Hepatic stellate cell (primary cell): ENCODE measurements at regions not wholly inside any gene's neighbourhood (a gene's known extent, or its start where the extent isn't known, plus 50 kb on each side); places are given as distances from the start of the nearest gene placed in this dataset.

Experiments
- DNase-seq: peaks from one replicate; pipeline ENCODE4 v3.0.0; 2011; ENCODE audit warnings: low spot score

DNA sequence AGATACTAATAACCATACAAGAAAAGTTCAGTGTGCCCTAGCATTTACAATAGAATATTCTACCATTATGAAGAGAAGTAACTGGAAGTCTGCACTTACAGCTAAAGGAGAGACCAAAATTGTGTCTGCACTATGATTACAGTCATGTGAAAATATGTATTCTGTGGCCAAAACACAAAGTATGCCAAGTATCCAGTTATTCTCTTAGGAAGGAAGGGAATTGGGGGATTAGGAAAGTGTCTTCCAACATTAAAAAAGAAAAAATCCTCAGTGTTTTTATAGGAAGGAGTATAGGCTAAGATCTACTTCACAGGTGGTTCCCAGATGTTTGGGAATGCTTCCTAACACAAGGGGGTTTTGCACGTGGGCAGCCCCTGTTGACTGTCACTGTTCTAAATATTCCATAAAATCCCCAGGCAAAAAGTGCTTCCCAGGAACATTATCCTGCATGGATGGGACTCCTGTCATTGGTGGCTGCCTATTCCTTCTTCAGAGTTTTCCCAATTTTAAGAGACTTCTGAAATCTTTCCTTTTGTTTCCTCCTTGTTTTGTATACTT lies 180.2 kb upstream of the KLHL29 start:
- no peak for DNase-seq

DNA sequence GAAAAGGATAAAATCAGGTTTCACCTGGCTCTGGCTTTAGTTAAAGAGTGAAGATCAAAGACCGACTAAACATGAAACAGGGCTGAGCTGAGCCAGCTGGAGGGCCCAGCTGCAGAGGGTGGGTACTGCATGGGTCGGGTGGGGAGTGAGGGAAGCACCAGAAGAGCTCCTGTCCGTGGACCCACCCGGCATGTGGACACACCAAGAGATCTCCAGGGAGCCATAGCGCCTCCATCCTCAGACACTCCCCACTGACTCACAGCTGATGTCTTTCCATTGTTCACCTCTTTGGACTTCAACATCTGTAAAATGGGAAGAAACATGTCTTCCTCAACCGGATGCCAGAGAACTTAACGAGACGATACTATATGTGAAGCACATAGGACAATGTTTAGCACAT lies 178.3 kb upstream of the KLHL29 start:
- DNase-seq: no peak

DNA sequence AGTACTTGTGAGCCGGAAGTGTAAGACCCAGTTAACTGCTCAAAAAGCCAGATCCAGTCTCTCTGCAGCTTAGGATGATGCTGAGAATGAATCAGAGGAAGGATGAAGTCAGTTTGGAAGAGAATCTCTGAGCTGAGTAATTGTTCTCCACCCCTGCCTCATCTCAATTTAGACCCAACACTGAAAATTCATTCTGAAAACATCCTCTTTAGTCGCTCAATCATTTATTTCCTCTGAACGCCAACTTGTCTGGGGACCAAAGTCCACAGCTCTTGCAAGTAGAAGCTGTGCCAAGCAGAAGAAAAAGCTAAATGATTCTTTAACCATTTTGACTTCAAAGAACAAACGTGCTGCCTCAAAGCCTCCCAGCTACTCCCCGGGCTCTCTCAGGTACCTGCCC lies 177.1 kb upstream of the KLHL29 start:
- no peak for DNase-seq

DNA sequence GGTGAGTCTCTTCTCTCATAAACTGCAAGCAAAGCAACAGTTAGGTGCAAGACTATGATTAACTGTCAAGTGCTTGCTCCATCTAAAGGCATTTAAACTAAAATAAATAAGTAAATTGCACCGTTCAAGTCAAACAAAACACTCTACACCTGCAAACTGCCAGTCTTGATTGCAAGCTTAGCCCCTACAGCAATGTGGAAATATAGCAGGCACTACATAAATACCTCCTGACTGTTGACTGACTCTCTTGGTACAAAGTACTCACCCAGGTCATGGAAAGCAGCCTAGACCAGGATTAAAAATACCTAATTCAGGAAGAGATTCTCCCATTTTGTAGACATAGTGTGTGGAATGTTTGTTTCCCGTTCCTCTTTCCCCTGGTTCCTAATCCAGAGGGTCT lies 176.6 kb upstream of the KLHL29 start:
- DNase-seq: no peak

DNA sequence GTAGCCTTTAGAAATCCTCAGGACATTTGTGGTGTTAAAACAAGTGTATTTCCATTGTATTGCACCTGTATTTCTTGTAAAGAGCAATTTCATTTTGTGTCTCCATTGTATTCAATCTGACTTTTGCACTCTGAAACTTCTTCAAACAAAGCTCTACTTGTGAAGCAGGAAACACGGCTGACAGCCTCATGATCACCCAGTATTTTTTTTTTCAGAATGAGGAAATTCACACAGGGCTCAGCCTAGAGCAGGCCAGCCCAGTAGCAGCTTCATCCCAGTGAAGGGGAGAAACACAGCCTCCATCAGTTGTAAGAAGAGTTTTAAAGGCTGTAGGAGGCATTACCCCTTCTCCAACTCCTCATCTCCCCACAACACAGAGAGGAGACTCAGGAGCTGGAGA lies 175.9 kb upstream of the KLHL29 start:
- no peak for DNase-seq

DNA sequence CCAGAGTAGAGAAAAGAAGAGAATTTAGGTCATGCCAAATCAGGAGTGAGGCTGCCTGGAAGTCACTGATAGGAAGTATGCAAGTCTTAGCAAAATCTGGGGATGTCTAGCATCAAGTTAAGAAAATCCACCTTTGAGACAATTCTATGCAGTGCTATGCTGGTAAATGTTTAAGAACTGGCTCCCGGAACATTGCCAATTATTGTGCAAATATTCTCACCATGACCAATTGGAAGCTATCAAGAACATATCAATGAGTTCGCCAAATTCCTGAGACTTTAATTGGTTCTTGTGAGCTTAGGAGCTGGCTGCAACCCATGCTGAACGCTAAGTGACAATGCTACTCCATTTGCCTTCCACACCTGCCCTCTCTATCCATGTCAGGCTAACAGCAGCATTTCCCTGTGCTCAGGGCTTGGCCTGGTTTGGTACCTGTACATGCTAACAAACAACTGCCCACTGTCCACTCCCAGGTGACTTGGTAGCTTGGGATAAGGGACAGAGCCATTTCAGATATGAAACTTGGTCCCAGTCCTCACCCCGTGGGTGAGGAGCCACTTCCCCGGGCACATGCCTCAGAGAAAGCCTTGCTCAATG lies 172.9 kb upstream of the KLHL29 start:
- DNase-seq: no peak

DNA sequence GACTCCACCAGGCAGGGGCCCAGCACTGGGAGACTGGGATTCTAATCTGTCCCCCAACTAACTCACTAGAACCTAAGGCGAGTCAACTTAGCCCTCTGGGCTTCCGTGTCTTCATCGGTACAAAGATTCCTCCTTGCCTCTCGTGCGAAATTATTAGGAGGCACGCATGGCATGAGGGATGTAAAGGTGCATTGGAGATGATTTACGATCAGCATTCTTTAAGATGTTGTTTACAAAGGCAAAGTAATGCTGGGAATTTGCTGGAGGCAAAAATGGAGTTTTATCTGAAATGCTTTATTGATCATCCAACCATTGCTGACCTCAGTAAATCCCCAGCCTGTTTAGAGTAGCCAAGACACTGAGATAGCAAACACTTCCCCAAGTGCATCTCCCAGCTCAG lies 171.8 kb upstream of the KLHL29 start:
- DNase-seq: no peak

DNA sequence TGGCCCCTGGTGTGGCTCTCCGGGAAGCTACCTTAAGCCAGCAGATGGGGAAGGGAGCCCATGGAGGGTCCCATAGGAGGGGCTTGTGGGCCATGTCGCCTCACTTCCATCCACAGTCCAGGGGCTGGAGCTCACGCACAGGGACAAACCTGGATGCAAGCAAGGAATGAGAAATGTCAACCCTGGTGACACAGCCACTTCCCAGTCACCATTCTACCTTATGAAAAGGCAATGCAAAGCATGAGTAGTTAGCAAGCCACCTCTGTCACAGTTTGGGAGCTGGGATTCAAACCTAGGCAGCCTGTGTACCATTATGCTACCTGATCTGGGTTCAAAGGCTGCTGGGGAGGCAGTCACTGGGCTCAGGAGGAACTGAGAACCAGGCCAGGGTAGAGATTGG lies 170.0 kb upstream of the KLHL29 start:
- no peak for DNase-seq

DNA sequence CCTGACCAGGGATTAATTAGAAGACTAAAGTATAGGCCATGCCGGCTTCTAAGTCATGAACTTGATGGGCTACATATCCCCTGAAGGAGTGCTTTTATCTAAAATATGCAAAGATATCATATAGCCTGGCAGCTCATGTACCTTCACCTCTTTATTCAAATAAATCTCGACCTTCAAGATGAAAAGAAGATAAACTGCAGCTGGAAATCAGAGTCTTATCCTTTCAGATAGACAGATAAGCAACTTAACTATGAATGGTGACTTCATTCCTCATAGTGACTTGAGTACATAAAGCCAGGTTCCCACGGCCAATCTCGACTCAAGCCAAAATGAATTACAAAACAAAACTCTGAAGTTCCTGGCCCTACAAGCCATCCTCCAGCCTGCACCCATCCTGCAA lies 165.3 kb upstream of the KLHL29 start:
- no peak for DNase-seq

DNA sequence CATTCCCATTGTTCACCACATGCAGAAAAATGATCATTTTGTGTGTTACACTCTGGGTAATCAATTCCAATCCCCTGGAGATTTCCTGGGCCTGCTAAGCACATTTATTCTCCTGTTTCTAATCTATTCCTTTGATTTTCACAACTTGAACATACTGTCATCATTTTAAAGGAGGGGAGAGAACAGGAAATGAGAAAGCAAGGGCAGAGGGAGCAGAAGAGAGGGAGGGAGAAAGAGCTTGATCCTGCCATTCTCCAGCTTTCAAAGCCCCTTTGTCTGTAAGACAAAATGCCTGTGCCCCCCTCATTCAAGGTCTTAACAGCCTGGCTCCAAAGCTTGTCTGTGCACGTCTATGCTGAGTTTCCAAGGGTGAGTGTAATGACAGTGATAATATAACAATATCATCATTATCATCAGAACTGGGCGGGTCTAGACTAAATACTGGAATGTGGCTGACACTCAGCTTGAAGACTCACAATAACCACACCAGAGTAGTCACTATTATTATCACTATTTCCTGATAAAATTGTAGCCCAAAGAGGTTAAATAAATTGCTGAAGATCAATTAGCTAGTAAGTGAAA lies 164.4 kb upstream of the KLHL29 start:
- DNase-seq: no peak

DNA sequence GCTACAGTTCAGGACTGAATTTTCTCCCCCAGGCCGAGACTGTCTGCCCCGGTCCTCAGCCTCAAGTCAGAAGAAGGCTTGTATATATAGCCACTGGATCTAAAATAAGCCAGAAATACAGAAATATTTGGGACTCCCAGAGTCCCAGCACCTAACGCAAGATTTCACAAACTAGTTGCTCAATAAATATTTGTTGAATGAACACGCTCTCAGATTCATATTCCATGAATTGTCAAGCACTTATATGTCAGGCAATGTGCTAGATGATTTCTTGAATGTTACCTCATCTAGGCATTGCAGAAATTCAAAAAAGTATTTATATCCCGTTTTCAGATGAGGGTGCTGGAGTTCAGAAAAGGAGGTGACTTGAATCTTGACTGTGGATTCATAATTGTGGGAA lies 163.7 kb upstream of the KLHL29 start:
- no peak for DNase-seq

DNA sequence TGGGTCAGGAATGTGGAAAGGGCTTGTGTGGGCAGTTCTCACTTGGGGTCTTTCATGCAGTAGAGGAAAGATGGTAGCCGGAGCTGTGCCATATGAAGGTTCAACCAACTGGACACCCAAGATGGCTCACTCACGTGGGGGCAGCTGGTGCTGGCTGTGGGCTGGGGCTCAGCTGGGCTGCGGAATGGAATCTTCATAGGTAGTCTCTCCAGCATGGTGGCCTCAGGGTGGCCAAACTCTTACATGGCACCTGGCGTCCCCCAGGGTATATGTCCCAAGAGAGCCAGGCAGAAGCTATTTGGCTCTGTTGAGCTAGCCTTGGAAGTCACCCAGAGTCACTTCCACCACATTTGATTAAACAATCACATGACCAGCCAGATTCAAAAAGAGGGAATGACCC lies 163.1 kb upstream of the KLHL29 start:
- no peak for DNase-seq

DNA sequence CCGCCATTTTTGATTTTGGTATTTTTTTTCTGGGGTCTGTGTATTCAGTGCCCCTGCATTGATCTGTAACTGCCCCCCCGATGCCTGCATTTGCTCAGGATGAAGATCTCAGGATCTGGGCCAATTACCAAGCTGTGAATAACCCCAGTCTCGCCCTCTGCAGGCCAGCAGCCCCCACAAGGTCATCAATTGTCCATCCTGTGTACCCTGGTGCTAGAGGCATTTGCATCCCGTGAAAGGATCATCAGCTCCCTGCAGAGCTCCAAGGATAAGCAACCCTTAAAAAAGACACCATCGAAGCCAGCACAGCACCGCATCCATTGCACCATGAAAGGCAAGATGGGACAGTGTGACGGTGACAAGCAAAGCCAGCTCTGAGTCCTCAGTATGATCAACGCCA lies 154.1 kb upstream of the KLHL29 start:
- DNase-seq: no peak

DNA sequence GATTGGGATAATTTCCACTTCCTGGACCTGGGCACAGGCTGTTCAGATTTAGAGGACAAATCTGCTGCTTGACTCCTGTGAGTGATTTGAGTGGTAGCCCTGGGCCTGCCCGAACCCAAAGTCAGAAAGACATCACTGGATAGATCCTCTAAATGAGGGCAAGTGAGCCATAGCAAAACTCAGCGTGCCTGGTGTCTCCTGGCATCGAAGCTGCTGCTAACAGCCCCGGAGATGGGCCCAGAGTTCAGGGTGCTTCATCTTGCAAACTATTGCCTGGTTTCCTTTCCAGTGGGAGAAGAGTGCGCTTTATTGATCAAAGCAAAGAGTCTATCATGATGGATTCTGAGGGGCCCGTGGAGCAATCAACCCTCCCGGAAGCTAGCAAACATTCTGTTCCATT lies 153.1 kb upstream of the KLHL29 start:
- DNase-seq: no peak

DNA sequence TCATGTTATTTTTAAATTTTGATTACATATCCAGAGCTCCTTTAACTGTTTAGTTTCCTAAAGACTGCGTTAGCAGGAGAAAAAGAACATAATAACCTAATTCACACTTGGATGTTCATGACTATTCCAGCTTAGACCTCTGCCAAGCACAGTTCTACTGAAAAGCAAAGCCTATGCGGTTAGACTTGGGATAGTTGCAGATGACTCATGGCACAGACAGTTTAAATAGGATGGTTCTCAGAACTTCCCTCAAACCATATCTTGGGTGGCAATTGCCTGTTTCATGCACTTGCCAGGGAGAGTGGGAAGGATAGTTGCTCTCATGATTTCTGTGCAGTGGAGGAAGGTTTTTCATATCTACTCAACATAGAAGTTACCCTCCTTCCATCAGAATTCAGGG lies 149.7 kb upstream of the KLHL29 start:
- DNase-seq: peak; percentile 12

DNA sequence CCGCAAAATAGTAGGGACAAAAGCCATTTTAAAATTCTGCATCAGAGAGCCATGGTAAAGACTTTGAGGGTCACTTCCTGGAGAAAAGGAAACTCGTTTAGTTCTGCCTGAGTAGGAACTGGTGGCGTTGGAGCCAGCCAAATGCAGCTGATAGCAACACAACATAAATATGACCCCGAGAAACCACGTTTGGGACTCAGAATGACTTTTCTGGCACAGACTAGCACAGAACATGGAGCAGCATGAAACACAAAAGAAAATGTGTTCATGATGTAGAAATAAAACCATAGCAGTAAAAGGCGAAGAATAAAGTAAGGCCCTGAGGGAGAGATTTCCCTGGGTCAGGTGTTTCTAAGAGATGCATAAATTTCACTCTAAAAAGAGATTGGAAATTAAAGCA lies 149.2 kb upstream of the KLHL29 start:
- no peak for DNase-seq

DNA sequence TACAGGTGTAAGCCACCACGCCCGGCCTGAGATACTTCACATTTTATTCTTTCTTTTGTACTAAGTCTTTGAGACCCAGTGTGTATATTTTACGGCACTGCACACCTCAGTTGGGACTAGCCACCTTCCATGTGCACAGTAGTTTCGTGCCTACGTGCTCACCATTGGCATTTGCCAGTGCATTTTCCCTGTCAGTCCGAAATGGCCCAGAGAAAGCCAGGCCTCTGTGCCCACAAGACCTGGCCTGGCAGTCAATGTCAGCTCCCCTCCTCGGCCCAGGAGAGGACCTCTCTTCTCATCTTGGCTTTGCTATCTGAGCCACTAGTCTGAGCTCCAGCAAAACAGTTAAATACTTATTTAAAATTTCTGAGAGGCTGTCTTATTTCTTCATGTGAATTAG lies 147.8 kb upstream of the KLHL29 start:
- DNase-seq: no peak

DNA sequence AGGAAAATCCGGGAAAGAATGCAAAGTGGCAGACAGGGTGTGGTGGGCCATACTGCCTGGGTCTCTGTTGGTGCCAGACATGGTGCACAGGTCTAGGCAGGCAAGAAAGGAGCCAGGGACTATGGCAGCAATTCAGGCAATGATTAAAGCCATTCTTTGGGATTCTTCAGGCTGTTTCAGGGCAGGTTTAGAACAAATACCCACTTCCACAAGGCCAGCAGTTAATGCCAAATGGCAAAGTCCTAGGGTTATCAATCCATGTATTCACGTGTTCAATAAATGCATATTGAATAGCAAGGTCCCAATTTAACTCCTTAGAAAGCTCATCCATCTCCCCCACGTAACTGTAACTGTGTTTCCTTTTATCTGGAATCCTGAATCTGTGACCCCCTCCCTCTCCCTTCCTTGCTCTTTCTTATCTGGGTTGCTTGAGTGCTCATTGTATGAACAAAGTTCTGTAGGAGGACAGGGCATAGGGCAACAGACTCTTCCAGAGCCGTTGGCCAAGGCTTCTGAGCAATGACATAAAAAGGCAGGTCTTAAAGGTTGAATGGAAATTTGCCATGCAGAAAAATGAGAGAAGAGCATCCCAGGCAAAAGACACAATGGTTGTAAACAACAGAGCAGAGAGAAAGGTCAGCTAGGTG lies 146.8 kb upstream of the KLHL29 start:
- DNase-seq: no peak

DNA sequence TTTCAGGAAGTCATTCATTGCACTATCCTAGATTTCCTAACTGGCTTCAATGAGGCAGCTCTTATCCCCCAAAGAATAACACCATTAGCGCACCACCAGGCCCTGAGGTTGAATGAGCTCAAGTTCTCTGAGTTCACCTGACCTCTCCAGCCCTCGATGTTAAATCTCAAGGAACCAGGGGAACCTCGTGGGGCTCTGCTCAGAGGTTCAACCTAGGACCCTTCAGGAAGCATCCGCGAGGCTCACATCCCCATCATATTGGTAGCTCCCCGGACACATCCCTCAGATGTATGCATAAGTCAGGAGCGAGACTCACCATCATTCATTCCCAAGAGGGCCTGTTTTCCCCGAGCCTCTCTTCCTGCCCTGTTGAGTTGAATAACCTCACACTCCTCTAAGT lies 145.6 kb upstream of the KLHL29 start:
- DNase-seq: no peak

DNA sequence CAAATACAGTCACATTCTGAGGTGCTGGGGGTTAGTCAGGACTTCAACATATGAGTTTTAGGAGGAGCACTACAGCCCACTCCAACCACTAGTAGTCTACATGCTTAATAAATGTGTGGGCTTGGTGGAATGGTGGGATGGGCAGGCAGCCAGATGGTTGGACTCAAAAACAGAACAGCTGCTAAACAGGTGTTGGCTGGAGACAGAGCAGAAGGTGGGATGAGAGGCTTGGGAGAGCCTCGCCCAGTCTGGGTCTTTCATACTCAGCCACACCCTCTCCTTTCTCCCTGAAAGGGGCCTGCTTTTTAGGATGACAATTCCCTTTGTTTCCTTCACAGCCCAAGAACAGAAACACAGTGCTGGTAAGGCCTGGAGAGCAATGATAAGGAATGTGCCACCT lies 143.9 kb upstream of the KLHL29 start:
- DNase-seq: no peak

DNA sequence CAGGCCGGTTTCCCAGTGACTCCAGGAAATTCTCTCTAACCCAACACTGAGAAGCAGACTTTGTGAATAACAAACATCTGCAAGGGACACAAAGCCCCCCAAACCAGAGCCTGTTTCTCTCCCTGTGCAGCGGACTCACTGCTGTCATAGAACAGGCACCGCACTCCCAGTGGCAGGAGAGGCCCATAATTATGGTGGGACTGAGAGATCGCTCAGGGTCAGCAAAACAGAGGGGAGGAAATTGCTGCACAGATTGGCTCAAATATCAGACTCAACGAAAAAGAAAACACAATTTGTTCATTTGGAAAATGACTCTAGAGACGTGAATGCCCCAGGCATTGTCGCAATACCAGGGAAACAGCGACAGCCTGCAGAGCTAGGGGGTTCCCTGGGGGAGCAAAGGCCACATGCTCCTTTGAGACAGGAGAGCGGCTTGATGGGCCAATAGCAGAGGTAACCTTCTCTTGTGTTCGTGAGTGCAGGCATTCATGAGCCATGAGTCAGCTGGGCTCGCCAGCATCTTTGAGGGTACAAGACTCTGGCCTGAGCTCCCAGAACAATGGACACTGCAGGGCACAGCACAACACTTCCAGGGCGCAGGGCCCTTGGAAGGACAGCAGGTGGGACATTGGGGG lies 143.3 kb upstream of the KLHL29 start:
- no peak for DNase-seq

DNA sequence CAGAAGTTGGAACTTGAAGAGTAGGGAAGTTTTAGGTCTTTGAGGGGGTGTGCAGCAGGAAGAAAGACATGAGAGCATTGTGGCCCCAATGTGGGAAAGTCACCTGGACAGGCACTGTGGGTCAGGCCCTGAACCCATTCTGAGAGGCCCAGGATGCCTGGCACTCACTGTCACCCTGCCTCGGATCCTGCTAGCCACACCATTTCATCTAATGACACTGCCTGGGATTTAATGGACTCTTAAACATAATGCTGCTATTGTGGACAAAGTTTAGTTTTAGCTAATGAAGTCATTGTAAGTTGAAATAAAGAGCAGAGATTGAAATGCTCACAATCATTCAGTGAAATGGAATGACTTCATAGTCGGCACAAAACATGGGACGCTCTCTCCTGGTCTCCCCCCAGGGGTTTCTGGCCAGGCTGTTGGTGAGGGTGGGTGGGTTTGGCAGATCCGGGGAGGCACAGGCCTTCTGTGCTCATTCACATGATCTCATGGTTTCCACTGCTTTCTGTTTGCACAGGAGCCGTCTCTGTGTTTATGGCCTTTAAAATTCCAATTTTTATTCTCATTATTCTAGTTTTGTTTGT lies 141.8 kb upstream of the KLHL29 start:
- no peak for DNase-seq

DNA sequence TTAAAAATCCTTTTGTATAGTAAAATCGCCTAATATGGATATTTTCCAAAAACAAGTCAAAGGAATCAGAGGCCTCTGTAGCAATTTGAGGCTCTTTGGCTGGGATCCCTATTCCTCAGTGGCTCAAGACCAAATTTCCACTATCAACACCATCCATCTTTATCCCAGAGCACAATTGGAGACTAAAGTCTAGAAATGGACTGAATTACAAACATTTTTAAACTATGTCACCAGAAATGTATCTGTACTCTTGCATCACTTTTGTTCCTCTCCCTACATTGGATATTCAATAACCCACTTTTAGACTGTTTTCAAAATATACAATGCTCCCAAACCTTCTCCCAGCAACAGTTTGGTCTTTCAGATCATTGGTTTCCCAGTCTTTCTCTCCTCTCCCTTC lies 140.4 kb upstream of the KLHL29 start:
- no peak for DNase-seq
